ENCODE measurements at regions not wholly inside any gene's neighbourhood (a gene's known extent, or its start where the extent isn't known, plus 50 kb on each side); places are given as distances from the start of the nearest gene placed in this dataset.

- ATAC-seq (ENCODE audit: low read depth in 2 of 2) (no peak), DNase-seq (no peak)
- Histone ChIP-seq H3K9me3 (ENCODE audit: control insufficient read depth in 2 of 2, low read length in 2 of 2) (peaks cover 0 to 4% of the 10 kb centered on the region in 2 experiments), H3K27ac (ENCODE audit: insufficient read depth, low read length, poor library complexity, severe bottlenecking) (no peak overlapping the region), H3K36me3 (ENCODE audit: control insufficient read depth, insufficient read depth, low read length) (no peaks in the 10 kb centered on the region), H3K4me3 (ENCODE audit: low read depth, low read length) (no peak overlapping the region), H3K4me1 (ENCODE audit: control insufficient read depth, insufficient read depth, low read length, poor library complexity, severe bottlenecking) (no peaks in the 10 kb centered on the region), H3K27me3 (ENCODE audit: control insufficient read depth, insufficient read depth, low read length) (no peaks in the 10 kb centered on the region)
- H3K9me3 Mint-ChIP-seq = peaks cover 0 to 10% (median 1%) of the 10 kb centered on the region in 7 donors
- no peak overlapping the region for H3K4me3 Mint-ChIP-seq
- no peak overlapping the region for H3K27ac Mint-ChIP-seq
- peaks cover 0 to 4% (median 0%) of the 10 kb centered on the region in 4 donors for H3K4me1 Mint-ChIP-seq
- no peaks in the 10 kb centered on the region for H3K36me3 Mint-ChIP-seq
- H3K27me3 Mint-ChIP-seq = no peaks in the 10 kb centered on the region
Observed at GRCh38 chr6:155505608-155505989, 50.0 kb upstream of the NOX3 start.

All from CD4-positive, CD25-positive, alpha-beta regulatory T cell (primary cell).